Right atrium auricular region (tissue), 2 donors: ENCODE measurements at regions not wholly inside any gene's neighbourhood (a gene's known extent, or its start where the extent isn't known, plus 50 kb on each side); places are given as distances from the start of the nearest gene placed in this dataset.

Experiments used
- DNase-seq: peaks from one replicate; pipeline ENCODE4 v3.0.0-alpha.2; 2019; ENCODE audit warnings: low spot score
- H3K27ac ChIP-seq, 2 donors: fragments of 200-600 bp; sonication (generic); 1 replicate in 1 of 2; 2 replicates in 1 of 2; pipeline ENCODE4 v1.5.1; 2016 to 2019
- H3K27me3 ChIP-seq, 2 donors: fragments of 200-600 bp; sonication (generic); one replicate each; pipeline versions ENCODE4 v1.5.1 to v1.6.0; 2017 to 2019
- H3K36me3 ChIP-seq: fragments of 200-600 bp; sonication (generic); one replicate; pipeline ENCODE4 v1.5.1; 2016
- H3K4me1 ChIP-seq, 2 donors: fragments of 200-600 bp; sonication (generic); one replicate each; pipeline versions ENCODE4 v1.5.1 to v1.6.0; 2017 to 2019
- H3K4me3 ChIP-seq, 2 donors: fragments of 200-600 bp; sonication (generic); 1 replicate in 1 of 2; 2 replicates in 1 of 2; pipeline ENCODE4 v1.5.1; 2017 to 2019; ENCODE audit warnings: mild to moderate bottlenecking in 1 of 2, moderate library complexity in 1 of 2
- H3K9me3 ChIP-seq, 2 donors: fragments of 200-600 bp; sonication (generic); one replicate each; pipeline ENCODE4 v1.5.1; 2019
- TF ChIP-seq, protein P1 (sequence below), 2 donors: fragments of 200-600 bp; sonication (generic); IDR thresholded peaks; one replicate each; pipeline ENCODE4 v1.5.1; 2019; ENCODE audit warnings: antibody characterized with exemption in 2 of 2

DNA sequence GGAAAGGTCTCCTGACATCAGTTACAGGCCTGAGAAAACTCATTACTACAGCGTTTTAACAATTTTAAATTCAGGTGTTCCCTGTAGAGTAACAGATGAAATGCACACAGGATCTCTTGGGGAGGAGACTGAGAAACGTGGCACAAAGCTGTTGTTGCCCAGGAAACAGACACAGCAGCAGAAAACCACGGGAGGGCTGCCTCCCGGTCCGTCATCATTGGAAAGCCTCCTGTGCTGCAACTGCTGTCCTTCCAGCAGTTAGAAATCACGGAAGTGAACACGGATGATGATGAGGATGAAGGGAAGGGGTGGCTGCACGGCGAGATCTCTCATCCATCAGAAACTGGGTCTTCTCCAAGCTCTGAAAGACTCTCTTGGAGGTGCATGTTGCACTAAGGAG is 94.6 kb upstream of the RNF32 start:
- no peak overlapping the region for H3K27ac ChIP-seq
- no peaks in the 10 kb centered on the region for H3K36me3 ChIP-seq
- TF ChIP-seq, protein P1, sequence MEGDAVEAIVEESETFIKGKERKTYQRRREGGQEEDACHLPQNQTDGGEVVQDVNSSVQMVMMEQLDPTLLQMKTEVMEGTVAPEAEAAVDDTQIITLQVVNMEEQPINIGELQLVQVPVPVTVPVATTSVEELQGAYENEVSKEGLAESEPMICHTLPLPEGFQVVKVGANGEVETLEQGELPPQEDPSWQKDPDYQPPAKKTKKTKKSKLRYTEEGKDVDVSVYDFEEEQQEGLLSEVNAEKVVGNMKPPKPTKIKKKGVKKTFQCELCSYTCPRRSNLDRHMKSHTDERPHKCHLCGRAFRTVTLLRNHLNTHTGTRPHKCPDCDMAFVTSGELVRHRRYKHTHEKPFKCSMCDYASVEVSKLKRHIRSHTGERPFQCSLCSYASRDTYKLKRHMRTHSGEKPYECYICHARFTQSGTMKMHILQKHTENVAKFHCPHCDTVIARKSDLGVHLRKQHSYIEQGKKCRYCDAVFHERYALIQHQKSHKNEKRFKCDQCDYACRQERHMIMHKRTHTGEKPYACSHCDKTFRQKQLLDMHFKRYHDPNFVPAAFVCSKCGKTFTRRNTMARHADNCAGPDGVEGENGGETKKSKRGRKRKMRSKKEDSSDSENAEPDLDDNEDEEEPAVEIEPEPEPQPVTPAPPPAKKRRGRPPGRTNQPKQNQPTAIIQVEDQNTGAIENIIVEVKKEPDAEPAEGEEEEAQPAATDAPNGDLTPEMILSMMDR (IDR thresholded peaks at IDR 0.05) = no peak
- no peaks in the 10 kb centered on the region for H3K4me1 ChIP-seq
- peaks cover 0 to 5% of the 10 kb centered on the region in 2 donors for H3K9me3 ChIP-seq
- H3K27me3 ChIP-seq = no peaks in the 10 kb centered on the region
- no peak overlapping the region for H3K4me3 ChIP-seq
- no peak for DNase-seq

DNA sequence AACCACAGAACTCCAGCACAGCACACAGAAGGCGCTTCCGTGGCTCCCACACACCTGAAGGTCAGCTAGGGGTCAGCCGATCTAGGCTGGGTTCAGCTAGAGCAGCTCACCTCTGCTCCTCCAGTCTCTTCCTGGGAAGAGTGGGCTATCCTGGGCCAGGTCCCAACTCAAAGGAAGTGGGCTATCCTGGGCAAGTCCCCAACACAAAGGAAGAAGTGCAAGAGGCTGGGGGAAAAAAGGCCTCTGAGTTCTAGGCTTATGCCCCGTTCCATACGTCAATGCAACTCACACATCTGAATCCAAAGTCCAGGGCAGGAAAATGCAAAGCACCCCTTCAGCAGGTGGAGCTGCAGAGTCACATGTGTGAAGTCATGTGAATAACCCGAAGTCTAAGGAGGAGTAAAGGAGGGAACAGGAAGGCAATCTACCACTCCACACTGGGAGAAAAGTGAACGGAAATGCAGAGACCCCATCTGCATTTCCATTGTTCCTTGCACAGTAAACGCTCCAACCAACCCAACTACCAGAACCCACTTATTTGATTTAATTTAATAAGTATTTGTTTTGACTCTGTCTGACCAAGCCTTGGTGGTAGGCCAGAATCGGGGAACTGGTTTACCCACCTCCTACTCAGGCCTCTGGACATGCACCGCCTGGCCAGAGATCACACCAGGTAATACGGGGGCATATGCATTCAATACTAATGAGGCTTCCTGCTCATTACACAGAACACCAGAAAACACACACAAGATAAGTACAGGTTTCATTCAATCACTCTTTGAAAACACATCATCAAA is 95.5 kb upstream of the RNF32 start:
- no peak for DNase-seq
- Histone ChIP-seq H3K27me3 (no peaks in the 10 kb centered on the region), H3K27ac (no peak overlapping the region), H3K4me1 (no peaks in the 10 kb centered on the region), H3K4me3 (no peak overlapping the region), H3K9me3 (peaks cover 0 to 5% of the 10 kb centered on the region in 2 donors), H3K36me3 (no peaks in the 10 kb centered on the region)
- TF ChIP-seq, protein P1 (IDR thresholded peaks at IDR 0.05) = no peak

DNA sequence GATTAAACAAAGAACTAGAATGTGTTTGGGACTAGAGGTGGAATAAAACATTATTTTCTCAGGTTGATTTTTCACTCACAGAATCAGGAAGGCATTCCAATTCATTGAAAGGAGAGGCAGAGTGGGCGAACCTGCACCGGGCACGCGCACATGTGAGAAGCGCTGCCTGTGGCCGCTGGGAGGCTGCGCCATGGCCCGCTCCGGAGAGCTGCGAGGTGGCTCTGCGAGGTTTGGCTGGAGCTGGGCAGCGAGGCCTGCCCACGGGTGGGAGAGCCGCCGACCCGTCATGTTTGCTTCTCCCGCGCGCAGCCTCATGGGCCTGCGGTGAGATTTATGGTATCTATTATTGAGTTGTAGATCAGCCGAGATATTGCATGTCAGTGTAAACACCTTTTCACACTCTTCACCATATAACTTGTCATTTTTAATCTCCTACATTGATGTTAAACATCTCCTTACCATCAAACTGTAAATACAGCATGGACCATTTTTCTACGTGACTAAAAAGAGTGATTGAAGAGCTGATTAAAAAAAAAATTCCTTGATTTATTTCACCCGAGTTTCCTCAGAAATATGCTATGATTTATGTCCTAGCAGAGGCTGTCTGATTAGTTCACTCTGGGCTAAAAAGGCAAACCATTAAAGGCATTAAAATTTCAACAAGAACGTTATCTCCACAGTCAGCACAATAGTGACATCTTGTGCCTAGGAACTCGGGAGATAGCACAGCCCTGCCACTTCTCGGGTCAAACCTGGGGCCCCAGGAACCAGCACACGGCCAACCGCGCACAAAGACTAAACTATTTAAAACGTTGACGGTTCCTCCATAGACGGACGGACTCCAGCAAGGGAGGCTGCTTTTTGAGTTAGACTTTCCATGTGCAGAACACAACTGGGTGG is 96.6 kb upstream of the RNF32 start:
- H3K9me3 ChIP-seq = peaks cover 0 to 5% of the 10 kb centered on the region in 2 donors
- TF ChIP-seq, protein P1 (IDR thresholded peaks at IDR 0.05) = no peak
- H3K27me3 ChIP-seq = no peaks in the 10 kb centered on the region
- H3K36me3 ChIP-seq = no peaks in the 10 kb centered on the region
- DNase-seq = no peak
- no peaks in the 10 kb centered on the region for H3K4me1 ChIP-seq
- H3K27ac ChIP-seq = no peak overlapping the region
- H3K4me3 ChIP-seq = no peak overlapping the region

DNA sequence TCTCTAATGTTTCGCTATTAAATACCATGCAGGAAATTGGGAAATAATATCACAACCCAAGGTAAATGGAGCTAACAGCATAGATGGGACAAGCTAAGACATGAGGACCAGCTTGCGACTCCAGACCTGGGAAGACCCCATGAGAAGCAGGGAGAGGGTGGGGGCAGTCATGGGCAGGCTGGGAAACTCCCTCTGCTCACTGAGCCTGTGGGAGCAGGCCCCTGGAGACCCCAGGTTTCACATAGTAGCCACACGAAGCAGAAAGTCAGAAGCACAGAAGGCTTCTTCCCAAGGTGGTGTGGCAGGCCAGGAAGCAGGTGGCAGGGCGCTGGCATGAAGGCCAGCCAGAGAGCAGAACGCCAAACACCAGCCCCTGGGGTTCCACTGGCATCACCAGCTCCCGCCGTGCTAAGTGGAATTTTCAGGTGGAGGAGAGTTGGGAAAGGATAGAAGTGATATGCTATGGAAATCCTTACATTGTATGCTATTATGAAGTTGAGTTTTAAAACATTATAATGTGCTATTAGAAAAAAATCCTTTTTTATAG is 99.9 kb upstream of the RNF32 start:
- Histone ChIP-seq H3K4me3 (no peak overlapping the region), H3K36me3 (no peaks in the 10 kb centered on the region), H3K9me3 (no peaks in the 10 kb centered on the region), H3K27me3 (no peaks in the 10 kb centered on the region), H3K4me1 (no peaks in the 10 kb centered on the region), H3K27ac (no peak overlapping the region)
- no peak for DNase-seq
- TF ChIP-seq, protein P1 (IDR thresholded peaks at IDR 0.05) = no peak

DNA sequence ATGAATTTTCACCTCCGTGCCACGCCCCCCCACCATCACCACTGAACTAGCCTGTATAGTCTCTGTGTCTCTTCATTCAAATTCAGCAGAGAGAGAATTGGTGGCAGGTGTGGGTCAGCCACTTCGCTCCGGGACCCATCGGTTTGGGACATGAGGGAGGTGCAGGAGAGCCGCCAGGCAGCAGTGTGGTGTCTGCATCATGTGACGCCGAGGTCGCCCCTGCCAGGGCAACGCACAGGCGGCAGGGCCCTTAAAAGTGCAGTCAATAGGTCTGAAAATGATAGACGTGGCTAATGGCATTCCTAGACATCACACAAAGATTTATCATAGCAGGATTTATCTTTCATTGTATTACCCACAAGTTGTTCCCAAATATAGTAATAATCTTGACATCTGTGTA is 100.6 kb upstream of the RNF32 start:
- no peak overlapping the region for H3K27ac ChIP-seq
- TF ChIP-seq, protein P1 (IDR thresholded peaks at IDR 0.05) = no peak

More for the DNA sequence above, 100.6 kb upstream of the RNF32 start:
- DNase-seq = no peak
- Histone ChIP-seq H3K4me1 (no peaks in the 10 kb centered on the region), H3K9me3 (no peaks in the 10 kb centered on the region), H3K36me3 (no peaks in the 10 kb centered on the region), H3K4me3 (no peak overlapping the region), H3K27me3 (no peaks in the 10 kb centered on the region)
